Cardiac fibroblast (primary cell): ENCODE measurements at regions not wholly inside any gene's neighbourhood (a gene's known extent, or its start where the extent isn't known, plus 50 kb on each side); places are given as distances from the start of the nearest gene placed in this dataset.

ENCODE experiments used
- DNase-seq, 2 donors: peaks; one replicate each; pipeline versions ENCODE4 v3.0.0 to v3.0.0-alpha.2; 2010; ENCODE audit warnings: low read depth in 2 of 2
- H3K4me3 ChIP-seq, 2 donors: replicated peaks in 1 of 2; 1 replicate in 1 of 2; 2 replicates in 1 of 2; pipeline ENCODE4 v1.5.1; 2011; ENCODE audit warnings: low read depth in 2 of 2, low read length in 2 of 2, mild to moderate bottlenecking in 2 of 2, moderate library complexity in 1 of 2
- TF ChIP-seq, protein P1 (sequence below): IDR thresholded peaks from one replicate; pipeline ENCODE4 v1.5.1; 2011; ENCODE audit warnings: low read depth, mild to moderate bottlenecking, low read length, inconsistent platforms

DNA sequence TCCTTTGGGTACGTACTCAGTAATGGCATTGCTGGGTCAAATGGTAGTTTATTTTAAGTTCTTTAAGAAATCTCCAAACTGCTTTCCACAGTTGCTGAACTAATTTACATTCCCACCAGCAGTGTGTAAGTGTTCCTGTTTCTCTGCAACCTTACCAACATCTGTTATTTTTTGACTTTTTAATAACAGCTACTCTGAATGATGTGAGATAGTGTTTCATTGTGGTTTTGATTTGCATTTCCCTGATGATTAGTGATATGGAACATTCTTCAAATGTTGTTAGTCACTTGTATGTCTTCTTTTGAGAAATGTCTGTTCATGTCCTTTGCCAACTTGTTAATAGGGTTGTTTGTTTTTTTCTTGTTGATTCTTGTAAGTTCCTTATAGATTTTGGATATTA is 558.9 kb downstream of the SH2D4B start:
- no peak for DNase-seq
- H3K4me3 ChIP-seq, result no peak overlapping the region
- TF ChIP-seq, protein P1, sequence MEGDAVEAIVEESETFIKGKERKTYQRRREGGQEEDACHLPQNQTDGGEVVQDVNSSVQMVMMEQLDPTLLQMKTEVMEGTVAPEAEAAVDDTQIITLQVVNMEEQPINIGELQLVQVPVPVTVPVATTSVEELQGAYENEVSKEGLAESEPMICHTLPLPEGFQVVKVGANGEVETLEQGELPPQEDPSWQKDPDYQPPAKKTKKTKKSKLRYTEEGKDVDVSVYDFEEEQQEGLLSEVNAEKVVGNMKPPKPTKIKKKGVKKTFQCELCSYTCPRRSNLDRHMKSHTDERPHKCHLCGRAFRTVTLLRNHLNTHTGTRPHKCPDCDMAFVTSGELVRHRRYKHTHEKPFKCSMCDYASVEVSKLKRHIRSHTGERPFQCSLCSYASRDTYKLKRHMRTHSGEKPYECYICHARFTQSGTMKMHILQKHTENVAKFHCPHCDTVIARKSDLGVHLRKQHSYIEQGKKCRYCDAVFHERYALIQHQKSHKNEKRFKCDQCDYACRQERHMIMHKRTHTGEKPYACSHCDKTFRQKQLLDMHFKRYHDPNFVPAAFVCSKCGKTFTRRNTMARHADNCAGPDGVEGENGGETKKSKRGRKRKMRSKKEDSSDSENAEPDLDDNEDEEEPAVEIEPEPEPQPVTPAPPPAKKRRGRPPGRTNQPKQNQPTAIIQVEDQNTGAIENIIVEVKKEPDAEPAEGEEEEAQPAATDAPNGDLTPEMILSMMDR, result no peak

DNA sequence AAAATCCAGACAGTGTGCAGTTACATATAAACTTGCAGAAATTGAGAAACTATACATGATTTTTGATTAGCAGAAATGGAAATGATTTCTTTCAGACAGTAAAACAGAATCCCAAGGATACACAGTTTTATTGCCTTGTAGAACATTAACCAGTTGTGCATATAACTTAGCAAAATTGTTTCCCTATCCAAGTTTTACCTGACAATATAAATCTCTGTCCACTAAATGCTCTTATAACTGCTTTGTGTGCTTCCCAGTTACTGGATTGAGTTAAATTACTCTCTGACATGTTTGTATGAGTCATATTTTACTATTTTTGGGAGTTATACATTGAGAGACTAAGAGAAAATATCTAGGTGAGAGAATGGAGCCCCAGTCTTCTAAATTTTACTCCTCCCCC is 563.4 kb downstream of the SH2D4B start:
- TF ChIP-seq, protein P1, result no peak
- DNase-seq, result no peak
- no peak overlapping the region for H3K4me3 ChIP-seq

DNA sequence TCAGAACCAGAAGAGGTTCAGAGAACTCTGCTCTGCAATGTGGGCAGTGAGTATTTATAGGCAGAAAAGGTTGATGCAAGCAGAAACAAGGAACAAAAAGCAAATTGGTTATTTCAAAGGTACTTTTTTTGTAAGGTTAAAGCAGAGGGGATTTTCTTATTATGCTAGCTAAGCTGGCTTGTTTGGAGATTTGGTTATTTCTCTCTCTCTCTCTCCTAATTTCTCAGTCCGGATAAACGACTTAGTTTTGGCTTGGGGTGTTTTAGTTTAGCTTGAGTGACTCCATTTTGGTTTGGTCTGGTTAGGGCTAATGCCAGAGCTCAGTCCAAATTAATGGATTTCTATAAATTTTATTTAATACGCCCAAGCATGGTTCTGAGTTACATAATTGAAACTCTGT is 566.8 kb downstream of the SH2D4B start:
- TF ChIP-seq, protein P1, result no peak
- DNase-seq, result no peak
- no peak overlapping the region for H3K4me3 ChIP-seq

DNA sequence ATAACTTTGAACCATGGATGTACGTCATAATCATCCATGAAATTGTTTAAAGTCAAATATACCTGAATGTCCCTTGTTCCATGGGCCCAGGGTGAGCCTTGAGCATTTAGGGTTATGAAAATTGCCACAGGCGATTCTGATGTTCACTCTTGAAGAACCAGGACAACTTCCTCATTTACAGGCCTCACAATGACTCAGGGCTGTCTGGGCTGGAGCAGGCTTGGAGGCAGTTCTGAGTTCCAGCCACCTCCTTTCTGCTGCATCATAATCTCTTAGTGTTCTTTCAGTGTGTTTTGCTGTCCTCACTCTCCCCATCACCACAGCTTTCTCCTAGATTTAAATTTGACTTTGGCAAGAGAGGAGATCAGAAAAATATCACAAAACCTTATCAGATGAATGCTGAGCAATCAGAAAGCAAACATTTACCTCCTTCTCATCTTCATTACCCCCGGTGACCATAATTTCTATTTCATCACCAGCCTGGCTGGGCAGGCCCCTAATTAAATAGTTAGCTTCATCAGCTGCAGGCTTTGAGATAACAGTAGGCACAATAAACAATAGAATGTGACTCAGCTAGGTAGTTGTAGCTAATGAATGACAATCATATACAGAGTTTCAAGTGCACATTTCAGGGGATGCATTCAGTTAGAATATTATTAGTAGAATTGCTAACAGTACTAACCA is 571.0 kb downstream of the SH2D4B start:
- DNase-seq, result no peak
- H3K4me3 ChIP-seq, result no peak overlapping the region
- TF ChIP-seq, protein P1, result no peak

DNA sequence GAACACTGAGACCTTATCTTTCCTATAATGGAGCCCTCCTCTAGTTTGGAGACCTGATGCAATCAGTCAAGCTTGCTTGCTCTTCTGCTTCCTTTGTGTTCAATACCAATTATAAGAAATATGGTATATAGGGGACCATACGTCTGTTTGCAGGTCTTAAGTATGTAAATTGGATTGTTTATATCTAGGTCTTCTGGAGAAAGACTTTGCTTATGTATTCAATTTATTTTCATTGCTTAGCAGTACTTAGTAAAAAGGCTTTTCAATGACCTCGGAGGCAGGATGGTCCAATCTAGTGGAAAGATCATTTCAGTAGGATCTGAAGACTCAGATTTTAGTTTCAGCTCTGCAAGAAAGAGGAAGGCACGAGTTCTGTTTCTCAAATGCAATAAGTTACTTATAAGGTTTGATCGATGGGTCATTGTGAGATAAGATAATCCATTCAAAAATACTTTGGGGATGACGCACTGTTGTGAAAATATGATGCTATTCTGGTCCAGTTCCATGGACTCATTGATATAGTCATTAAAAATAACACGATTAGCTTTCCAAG is 571.6 kb downstream of the SH2D4B start:
- no peak for DNase-seq
- TF ChIP-seq, protein P1, result no peak
- no peak overlapping the region for H3K4me3 ChIP-seq

DNA sequence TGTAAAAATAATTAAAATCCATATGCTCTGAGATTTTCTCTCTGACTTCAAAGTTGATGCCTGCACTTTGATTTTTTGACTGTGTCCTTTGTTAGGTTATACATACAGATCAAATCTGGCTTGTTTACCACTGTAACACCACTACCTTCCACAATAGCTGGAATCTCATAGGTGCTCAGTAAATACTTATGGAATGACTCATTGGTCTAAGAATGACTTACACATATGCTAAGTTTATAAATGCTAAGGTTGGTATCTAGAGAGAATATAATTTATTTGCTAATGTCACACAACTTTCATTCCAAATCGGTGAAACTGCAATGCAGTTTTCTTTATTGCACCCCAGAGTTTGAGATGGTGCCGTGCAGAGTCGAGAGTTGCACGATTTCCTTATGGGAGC is 578.5 kb downstream of the SH2D4B start:
- TF ChIP-seq, protein P1, result no peak
- H3K4me3 ChIP-seq, result no peak overlapping the region
- no peak for DNase-seq

DNA sequence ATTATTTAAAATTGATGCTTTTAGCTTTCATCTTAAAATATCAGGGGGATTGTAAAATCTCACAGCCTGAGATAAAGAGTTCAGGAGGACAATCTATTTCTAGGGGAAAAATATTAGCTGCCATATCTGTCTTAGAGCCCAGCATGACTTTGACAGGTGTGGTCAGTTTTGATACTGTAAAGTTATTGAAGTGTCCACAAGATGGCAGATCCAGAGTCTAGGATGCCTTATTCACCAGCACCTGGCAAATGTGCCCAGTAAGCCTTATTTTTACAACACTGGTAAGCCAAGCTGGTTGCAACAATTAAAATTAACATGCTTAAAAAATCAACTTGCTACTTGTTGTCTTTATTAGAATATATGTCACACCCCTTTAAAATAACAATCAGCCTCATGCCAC is 579.3 kb downstream of the SH2D4B start:
- TF ChIP-seq, protein P1, result no peak
- DNase-seq, result no peak

More for the DNA sequence above, 579.3 kb downstream of the SH2D4B start:
- no peak overlapping the region for H3K4me3 ChIP-seq
